Tibial nerve (tissue), 3 donors: ENCODE measurements at regions not wholly inside any gene's neighbourhood (a gene's known extent, or its start where the extent isn't known, plus 50 kb on each side); places are given as distances from the start of the nearest gene placed in this dataset.

Source experiments
- CTCF ChIP-seq, 5 experiments: fragments of 200-600 bp in 3 of 5; fragments of 450-650 bp in 2 of 5; sonication (generic) in 3 of 5; IDR thresholded peaks; one replicate each; pipeline ENCODE4 v1.5.1; 2016 to 2019; ENCODE audit warnings: antibody characterized with exemption in 5 of 5, mild to moderate bottlenecking in 3 of 5, moderate library complexity in 2 of 5
- POLR2A ChIP-seq, 2 donors: fragments of 450-650 bp; IDR thresholded peaks; one replicate each; pipeline ENCODE4 v1.6.1; 2017; ENCODE audit warnings: antibody characterized with exemption in 2 of 2, mild to moderate bottlenecking in 2 of 2, moderate library complexity in 2 of 2

- TF ChIP-seq CTCF (IDR thresholded peaks at IDR 0.05) (no peak), POLR2A (IDR thresholded peaks at IDR 0.05) (no peak)
Observed at GRCh38 chr2:139730197-139730596, 950.0 kb upstream of the NXPH2 start.
